PC-9 (cell line): ENCODE measurements at regions not wholly inside any gene's neighbourhood (a gene's known extent, or its start where the extent isn't known, plus 50 kb on each side); places are given as distances from the start of the nearest gene placed in this dataset.

Experiments used
- BruUV-seq: library from RNA; stranded (reverse); fragments of 400-500 nt; replicated peaks from 2 replicates; lab custom pipeline; 2021; lab: Mats Ljungman, UMichigan
- CTCF ChIA-PET: fragments of 300-600 bp; sonication (Branson Sonifier 250); formaldehyde crosslinking; loops from one replicate; lab custom pipeline; 2022; ENCODE audit warnings: antibody characterized with exemption; lab: Charles Lee
- POLR2A ChIA-PET: fragments of 300-600 bp; sonication (Branson Sonifier 250); formaldehyde crosslinking; loops from one replicate; lab custom pipeline; 2022; ENCODE audit warnings: antibody characterized with exemption; ENCODE audit not compliant: unreplicated experiment; lab: Charles Lee
- DNase-seq, 2 experiments: peaks; one replicate each; pipeline versions ENCODE4 v3.0.0 to v3.0.0-alpha.2; 2015 to 2022; ENCODE audit warnings: mixed read lengths in 1 of 2
- H2AFZ ChIP-seq: fragments of 200-600 bp; sonication (generic); 2 replicates; pipeline ENCODE4 v1.8.1; 2017; ENCODE audit warnings: antibody characterized with exemption
- H3F3A ChIP-seq: fragments of 200-600 bp; sonication (generic); 2 replicates; pipeline ENCODE4 v1.8.1; 2017; ENCODE audit warnings: antibody characterized with exemption, mild to moderate bottlenecking, low read depth; ENCODE audit not compliant: insufficient read depth
- H3K27ac ChIP-seq: fragments of 200-600 bp; sonication (generic); 2 replicates; pipeline ENCODE4 v1.6.1; 2016; ENCODE audit warnings: mixed run types
- H3K27me3 ChIP-seq: fragments of 200-600 bp; sonication (generic); 2 replicates; pipeline ENCODE4 v1.6.1; 2016; ENCODE audit warnings: low read depth, mixed run types; ENCODE audit not compliant: insufficient read depth
- H3K36me3 ChIP-seq: fragments of 200-600 bp; sonication (generic); 2 replicates; pipeline ENCODE4 v1.6.1; 2016; ENCODE audit warnings: low read depth, mixed run types
- H3K4me1 ChIP-seq: fragments of 200-600 bp; sonication (generic); replicated peaks from 2 replicates; pipeline ENCODE4 v1.6.1; 2016; ENCODE audit warnings: mixed run types; ENCODE audit not compliant: insufficient read depth
- H3K4me2 ChIP-seq: fragments of 200-600 bp; sonication (generic); 2 replicates; pipeline ENCODE4 v1.6.1; 2017; ENCODE audit warnings: mixed run types
- H3K4me3 ChIP-seq: fragments of 200-600 bp; sonication (generic); 2 replicates; pipeline ENCODE4 v1.6.1; 2016; ENCODE audit warnings: mixed run types
- H3K79me2 ChIP-seq: fragments of 200-600 bp; sonication (generic); 2 replicates; pipeline ENCODE4 v1.6.1; 2017; ENCODE audit warnings: low read depth, mixed run types
- H3K9me2 ChIP-seq: fragments of 200-600 bp; sonication (generic); 2 replicates; pipeline ENCODE4 v1.8.1; 2017; ENCODE audit warnings: mild to moderate bottlenecking; ENCODE audit not compliant: insufficient read depth
- H3K9me3 ChIP-seq: fragments of 200-600 bp; sonication (generic); 2 replicates; pipeline ENCODE4 v1.8.1; 2016; ENCODE audit warnings: low read depth; ENCODE audit not compliant: insufficient read depth
- H4K20me1 ChIP-seq: fragments of 200-600 bp; sonication (generic); 2 replicates; pipeline ENCODE4 v1.8.1; 2017; ENCODE audit not compliant: insufficient read depth
- EZH2 ChIP-seq: fragments of 200-600 bp; sonication (generic); IDR thresholded peaks from 2 replicates; pipeline ENCODE4 v1.8.0; 2017; ENCODE audit warnings: antibody characterized with exemption, low read depth
- intact Hi-C: fragments of 100-400 bp; cut with micrococcal nuclease; formaldehyde crosslinking; loops from one replicate; pipeline ENCODE4 v1.10.0; 2022; ENCODE audit not compliant: unreplicated experiment
- TF ChIP-seq, protein P1 (sequence below): fragments of 200-600 bp; sonication (generic); conservative IDR thresholded peaks from 2 replicates; pipeline ENCODE4 v1.6.1; 2017; ENCODE audit warnings: mixed run types, antibody characterized with exemption, mild to moderate bottlenecking, moderate library complexity

DNA sequence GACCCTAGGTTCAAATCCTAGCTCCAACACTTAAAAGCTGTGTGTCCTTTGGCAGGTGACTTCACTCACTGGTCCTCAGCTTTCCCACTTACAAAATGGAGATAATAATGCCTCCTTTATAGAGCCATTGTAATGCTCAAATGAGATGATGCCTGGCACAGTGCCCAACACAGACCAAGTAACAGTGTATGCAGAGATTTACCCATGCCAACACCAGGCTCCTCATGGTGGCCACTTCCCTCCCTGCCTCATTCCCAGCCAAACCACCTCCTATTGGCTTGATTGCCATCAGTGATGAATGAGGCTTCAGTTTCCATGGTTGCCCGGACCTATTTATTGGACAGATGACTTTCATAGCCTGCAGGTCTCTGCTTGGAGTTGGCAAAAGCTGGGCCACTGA is 469.4 kb downstream of the CDK5RAP2 start:
- TF ChIP-seq, protein P1, sequence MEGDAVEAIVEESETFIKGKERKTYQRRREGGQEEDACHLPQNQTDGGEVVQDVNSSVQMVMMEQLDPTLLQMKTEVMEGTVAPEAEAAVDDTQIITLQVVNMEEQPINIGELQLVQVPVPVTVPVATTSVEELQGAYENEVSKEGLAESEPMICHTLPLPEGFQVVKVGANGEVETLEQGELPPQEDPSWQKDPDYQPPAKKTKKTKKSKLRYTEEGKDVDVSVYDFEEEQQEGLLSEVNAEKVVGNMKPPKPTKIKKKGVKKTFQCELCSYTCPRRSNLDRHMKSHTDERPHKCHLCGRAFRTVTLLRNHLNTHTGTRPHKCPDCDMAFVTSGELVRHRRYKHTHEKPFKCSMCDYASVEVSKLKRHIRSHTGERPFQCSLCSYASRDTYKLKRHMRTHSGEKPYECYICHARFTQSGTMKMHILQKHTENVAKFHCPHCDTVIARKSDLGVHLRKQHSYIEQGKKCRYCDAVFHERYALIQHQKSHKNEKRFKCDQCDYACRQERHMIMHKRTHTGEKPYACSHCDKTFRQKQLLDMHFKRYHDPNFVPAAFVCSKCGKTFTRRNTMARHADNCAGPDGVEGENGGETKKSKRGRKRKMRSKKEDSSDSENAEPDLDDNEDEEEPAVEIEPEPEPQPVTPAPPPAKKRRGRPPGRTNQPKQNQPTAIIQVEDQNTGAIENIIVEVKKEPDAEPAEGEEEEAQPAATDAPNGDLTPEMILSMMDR = no peak
- no peak for TF ChIP-seq EZH2
- Histone ChIP-seq H3K4me3 (no peak overlapping the region), H3K4me2 (no peak overlapping the region), H4K20me1 (no peaks in the 10 kb centered on the region), H3K4me1 (no peaks in the 10 kb centered on the region), H3K27ac (no peak overlapping the region), H3K27me3 (peaks cover 9% of the 10 kb centered on the region), H3K36me3 (no peaks in the 10 kb centered on the region), H2AFZ (no peak overlapping the region), H3F3A (no peaks in the 10 kb centered on the region), H3K79me2 (no peaks in the 10 kb centered on the region), H3K9me2 (no peaks in the 10 kb centered on the region), H3K9me3 (no peaks in the 10 kb centered on the region)
- BruUV-seq = no TSS peak
- ChIA-PET CTCF (no interaction called here), POLR2A (no interaction called here)
- intact Hi-C loops = no loop called here
- DNase-seq = no peak

GRCh38 chr9:120109242-120109641 is 470.7 kb downstream of the CDK5RAP2 start:
- H3K36me3 ChIP-seq = no peaks in the 10 kb centered on the region
- H3K4me3 ChIP-seq = no peak overlapping the region
- no peaks in the 10 kb centered on the region for H3F3A ChIP-seq
- peak in 1 of 2 experiments; percentile 3 for DNase-seq
- no peak overlapping the region for H3K4me2 ChIP-seq
- no peaks in the 10 kb centered on the region for H3K9me2 ChIP-seq
- peaks cover 15% of the 10 kb centered on the region for H3K27me3 ChIP-seq
- H3K79me2 ChIP-seq = no peaks in the 10 kb centered on the region
- TF ChIP-seq, protein P1 = 0 out of 2 replicates have a peak, but pooled peaks have one; percentile 25
- no peak for TF ChIP-seq EZH2
- H2AFZ ChIP-seq = no peak overlapping the region
- H3K27ac ChIP-seq = no peak overlapping the region
- ChIA-PET CTCF (no interaction called here), POLR2A (no interaction called here)
- H3K4me1 ChIP-seq = no peaks in the 10 kb centered on the region
- no peaks in the 10 kb centered on the region for H4K20me1 ChIP-seq
- intact Hi-C loops = no loop called here
- no peaks in the 10 kb centered on the region for H3K9me3 ChIP-seq
- BruUV-seq = no TSS peak

GRCh38 chr9:120107138-120107537 is 472.8 kb downstream of the CDK5RAP2 start:
- Histone ChIP-seq H2AFZ (no peak overlapping the region), H3F3A (no peaks in the 10 kb centered on the region), H3K9me3 (no peaks in the 10 kb centered on the region), H4K20me1 (no peaks in the 10 kb centered on the region), H3K4me1 (no peaks in the 10 kb centered on the region), H3K4me3 (no peak overlapping the region), H3K9me2 (no peaks in the 10 kb centered on the region), H3K4me2 (no peak overlapping the region), H3K27me3 (peaks cover 15% of the 10 kb centered on the region), H3K27ac (no peak overlapping the region), H3K79me2 (no peaks in the 10 kb centered on the region), H3K36me3 (no peaks in the 10 kb centered on the region)
- ChIA-PET POLR2A (no interaction called here), CTCF (no interaction called here)
- BruUV-seq = no TSS peak
- intact Hi-C loops = no loop called here
- DNase-seq = no peak
- no peak for TF ChIP-seq EZH2
- TF ChIP-seq, protein P1 = no peak
